NCI-H1436 treated with DMSO at 0.1 percent for 48 hours (cell line): ENCODE measurements at regions not wholly inside any gene's neighbourhood (a gene's known extent, or its start where the extent isn't known, plus 50 kb on each side); places are given as distances from the start of the nearest gene placed in this dataset.

ENCODE experiments used
- DNase-seq: peaks from one replicate; lab custom pipeline; 2025; lab: John Stamatoyannopoulos, UW

DNA sequence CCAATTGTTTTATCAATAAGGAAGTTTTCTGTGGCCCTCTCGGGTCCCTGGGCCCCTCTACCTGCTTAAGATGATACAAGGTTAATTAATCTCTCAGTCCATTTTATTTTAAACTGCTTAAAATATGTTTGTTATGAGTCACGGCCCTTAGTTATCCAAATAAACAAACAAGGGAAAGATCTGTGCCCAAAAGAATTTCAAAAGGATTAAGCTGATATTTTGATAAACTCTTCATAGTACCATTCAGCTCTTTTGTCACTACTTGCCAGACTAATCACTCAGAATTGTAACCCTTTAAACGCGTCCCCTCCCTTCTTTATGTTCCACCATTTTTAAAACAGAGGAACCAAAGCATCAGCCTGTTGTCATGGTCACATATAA, 144.7 kb upstream of the STK17B start:
- DNase-seq = no peak

DNA sequence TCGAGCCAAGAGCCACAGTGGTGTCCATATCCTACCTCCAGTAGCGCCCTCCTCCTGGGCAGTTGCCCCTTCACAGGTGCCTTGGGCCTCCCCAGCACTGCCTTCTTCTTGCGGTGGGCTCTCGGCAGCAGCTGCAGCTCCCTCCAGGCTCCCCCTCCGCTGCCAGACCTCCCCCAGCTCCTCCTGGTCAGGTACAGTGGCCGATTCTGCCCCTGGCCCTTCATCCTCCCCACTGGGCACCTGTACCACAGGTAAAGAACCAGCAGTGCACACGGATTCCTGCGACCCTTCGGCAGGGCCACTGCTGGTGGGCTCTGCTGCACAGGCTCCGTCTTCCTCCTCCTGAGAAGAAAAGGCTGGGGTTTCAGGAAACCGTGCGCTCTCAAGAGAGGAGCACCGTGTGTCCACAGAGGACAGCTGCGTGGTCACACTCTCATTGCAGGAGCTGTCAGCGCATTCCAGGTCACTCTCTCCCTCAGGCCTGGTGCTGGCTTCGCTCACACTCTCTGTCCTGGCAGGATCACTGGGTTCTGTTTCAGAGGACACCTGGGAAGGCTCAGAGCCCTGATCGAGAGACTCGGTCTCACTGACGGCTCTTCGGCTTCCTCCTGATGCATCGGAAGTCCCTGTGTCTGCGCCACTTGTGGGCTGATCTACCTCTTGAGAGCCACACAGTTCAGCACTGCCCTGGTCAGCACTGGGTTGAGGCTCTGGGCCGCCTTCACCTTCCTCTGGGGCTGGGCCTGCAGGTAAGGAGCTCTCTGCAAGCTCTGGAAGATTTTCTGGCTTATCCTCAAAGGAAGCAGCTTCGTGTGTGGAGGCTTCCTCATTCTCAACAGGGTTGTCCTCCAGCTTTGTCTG, 147.4 kb upstream of the STK17B start:
- no peak for DNase-seq

DNA sequence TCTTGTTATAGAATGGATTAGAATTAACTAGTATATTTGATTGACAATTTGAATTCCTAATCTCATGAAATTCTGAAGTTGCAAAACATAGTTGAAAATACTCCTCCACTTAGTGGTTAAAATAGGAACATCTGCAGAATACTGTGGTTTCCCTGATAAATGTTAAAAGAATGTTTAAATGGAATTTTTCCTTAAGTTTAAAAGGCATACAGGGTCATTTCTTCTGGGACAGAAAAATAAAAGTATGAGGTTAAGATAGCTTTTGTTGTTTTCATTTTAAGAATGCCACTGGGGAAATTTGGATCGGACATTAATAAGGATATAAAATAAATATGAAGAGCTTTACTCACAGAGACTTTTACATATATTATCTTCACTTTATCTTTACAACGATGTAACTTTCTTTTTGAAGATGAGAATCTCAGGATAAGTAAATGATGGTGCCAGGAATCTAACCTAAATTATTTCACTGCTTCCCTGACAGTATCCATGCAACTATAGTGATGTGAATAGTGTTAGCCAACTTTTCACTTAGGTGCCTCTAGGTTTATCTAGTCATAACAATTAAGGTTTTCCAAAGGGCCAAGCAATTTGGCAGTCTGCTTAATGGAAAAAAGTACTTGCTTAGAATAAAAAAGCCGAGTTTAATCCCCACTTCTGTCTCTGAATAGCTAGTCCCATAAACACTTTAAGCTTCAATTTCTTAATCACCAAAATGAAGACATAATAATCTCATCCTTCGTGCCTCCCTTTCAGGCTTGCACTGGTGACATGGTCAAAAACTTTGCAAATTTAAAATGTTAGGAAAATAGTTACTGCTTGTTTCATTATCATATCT, 151.8 kb upstream of the STK17B start:
- no peak for DNase-seq

DNA sequence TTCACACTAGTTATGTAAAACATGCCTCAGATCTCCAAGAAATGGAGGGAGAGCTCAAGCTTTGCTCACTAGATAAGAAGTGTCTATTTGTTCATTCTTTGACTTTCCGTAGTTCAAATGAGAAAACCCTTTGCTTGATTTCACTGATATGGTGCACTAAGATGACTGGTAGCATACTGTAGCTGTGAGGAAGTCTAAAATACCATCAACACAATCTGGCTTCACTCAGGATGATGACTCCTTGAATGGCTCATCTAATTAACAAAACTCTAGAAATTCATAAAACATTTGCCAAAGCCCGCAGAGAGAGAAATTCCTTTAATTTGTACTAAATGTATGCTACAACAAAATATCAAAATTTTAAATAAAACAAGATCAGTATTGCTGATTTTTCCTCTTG, 152.8 kb upstream of the STK17B start:
- no peak for DNase-seq

DNA sequence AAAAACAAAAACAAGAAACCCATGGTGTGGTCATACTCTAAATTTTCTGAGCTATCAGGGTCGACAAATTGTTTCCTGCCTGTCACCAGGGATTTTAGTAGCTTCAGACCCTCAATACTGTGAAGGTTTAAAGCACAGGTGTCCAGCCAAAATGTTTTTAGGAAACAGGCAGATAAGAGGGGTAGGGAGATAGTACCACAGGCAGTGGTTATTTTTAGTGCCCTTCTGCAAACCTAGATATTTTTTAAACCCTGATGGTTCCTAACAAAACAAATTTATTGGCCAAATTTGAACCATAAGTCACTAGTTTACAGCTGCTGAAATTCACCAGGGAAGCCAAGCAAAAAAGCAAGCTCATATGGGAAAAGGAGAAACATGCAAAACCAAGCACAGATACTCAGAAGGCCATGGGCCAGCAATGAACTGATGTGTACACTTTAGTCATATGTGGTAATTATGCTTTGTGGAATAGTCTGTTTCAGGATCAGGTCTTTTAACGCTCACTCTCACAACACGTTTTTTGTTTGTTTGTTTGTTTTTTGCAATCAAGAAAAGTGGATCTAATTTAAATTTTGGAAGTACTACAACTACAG, 156.8 kb upstream of the STK17B start:
- no peak for DNase-seq

DNA sequence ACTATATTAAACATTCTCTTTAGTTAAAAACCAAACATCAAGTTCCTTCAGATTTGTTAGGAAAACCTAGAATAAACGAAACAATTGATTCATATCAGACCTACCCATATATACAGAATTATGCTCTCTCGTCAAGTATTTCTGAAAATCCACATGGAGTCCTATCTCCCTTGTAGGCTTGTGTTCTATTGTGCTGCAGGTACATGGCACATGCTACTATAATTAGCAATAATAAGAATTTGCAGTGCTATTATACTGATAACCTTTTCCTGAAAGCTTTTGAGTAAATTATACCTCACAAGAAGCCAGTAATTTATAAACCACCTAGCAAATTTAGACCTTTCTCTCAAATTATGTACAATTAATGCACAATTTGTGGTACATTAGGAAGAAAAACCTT, 158.6 kb upstream of the STK17B start:
- peak; percentile 38 for DNase-seq

DNA sequence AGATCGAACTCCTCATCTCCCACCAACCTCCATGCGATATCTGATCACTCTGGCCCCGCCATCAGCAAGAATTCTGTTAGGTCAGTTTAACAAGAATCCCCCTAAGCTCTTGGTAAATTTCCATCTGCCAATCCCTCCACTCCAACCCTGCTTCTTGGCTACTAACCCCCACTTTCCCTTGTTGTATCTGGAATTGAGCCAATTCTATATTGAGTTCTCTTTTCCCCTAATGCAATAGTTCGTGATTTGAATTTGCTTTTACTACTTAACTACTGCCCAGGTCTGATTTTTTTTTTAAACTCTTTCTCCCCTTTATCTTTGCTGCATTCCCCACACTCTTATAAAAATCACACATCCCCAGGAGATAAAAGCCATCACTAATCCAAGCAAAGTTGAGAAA, 159.3 kb upstream of the STK17B start:
- DNase-seq = no peak

DNA sequence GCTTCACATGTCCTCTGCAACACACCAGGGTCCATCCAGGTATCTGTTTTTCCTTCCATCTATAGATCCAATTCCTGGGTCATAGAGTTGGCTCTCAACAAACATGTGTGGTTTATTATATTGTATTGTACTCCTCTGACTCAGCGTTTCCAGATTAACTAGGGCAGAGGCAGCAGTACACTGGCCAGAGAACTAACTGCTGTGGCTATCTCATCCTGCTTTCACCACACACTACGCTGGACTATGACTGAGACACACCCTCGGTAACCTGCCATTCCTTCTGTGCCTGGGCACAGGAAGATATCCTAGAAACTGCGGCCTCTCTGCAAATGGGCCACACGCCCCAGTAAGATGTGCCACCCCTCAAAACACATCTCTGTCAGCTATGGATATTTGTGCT, 159.8 kb upstream of the STK17B start:
- DNase-seq = no peak

DNA sequence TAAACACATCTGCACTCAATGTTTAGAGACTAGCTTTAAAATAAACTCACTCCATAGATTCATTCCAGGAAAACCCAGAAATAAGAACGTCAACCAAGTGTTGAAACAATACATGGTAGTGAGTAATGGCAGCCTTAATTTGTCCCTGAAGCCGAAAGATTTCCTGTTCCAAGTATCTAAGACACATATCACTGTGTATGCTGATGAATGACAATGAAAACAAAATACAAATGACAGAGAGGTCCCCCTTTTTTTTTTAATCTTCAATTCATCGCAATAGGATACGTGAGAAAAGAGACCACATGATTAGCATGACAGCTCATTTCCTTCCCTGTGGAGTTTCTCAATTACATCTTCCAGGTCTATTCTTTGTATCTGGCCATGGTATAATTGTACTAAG, 160.5 kb upstream of the STK17B start:
- no peak for DNase-seq

DNA sequence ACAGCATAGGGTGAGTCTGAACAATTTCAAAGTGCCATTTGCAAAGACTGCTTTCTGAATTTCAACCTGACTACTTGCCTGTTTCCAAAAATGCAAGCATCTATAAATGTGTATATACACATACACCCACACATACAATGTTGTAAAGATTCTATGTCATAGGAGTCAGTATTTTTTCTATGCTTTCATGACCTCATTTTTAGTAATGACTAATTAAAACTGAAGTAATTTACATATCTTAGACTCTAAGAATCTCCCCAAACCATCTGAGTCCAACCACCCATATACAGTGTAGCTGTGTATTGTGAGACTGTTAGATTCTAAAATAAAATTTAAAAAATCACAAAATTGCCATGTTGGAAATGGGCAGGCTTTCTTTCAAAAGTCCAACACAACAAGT, 162.0 kb upstream of the STK17B start:
- DNase-seq = no peak

DNA sequence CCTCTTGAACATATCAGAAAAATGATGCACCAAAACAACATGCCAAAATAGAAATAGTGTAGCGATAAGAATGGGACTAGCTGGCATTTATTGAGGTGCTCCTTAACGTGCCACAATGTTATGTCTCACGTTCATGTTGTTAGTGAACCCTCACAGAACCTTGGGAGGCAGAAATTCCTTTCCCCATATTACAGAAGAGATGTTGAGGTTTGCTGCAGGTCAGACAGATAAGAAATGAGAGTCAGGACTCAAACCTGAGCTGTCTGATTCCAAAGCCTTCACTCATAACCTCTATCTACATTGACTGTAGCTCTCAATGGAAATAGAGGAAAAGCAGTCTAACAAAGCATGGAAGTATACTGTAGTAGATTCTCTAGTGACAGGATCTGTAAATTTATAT, 163.3 kb upstream of the STK17B start:
- DNase-seq = no peak

DNA sequence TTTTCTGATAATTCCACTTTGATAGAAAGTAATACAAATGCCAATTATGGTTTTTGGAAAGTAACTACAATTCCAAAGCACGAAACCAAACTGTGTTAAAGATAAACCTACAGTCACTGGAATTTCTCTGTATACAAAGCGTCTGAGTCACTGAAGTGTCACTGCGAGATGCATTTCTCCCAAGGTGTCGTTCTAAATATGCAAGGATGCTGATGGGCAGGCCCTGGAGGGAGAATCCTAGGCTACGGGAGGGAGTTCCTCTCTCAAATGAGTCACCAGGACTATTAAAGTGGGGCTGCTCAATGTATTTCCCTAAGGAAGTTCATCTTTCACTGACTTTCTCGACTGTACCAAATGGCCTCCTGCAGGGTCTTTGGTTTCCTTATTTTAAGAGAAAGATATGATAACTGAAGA, 163.8 kb upstream of the STK17B start:
- no peak for DNase-seq

DNA sequence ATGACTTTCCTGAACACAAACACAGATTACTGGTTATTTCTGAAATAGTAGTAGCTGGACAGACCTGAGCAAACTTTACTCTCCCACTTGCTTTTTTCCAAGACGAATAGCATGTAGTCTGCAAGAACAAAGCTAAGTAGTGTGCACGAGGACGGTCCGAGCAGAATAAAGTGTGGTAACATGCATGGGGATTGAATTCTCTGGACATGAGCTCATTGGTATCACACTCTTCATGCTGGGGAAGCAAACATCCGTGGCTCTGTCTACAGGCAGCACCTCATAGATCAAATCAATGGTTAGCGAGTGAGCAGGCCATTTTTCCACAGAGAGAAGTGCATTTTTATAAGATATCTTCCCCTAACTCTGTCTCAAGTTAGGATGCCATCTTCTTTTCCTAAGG, 164.8 kb upstream of the STK17B start:
- DNase-seq = no peak

DNA sequence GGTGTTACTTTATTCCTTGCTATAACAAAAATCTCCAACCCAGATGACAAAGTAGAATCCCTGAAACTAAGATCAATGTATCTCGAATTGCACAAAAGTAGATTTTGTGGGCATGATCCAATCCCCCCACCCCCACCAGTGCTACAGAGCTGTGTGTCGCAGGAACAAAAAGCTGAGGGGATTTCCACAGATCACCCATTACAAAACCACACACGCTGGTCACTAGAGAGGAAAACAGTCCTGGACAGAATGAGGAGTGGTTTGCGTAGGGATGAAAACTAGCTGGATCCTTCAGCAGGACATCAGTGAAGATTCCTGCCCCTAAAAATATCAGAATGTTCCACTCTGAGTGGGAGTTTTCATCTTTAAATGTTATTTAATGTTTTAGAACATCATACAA, 165.3 kb upstream of the STK17B start:
- no peak for DNase-seq

DNA sequence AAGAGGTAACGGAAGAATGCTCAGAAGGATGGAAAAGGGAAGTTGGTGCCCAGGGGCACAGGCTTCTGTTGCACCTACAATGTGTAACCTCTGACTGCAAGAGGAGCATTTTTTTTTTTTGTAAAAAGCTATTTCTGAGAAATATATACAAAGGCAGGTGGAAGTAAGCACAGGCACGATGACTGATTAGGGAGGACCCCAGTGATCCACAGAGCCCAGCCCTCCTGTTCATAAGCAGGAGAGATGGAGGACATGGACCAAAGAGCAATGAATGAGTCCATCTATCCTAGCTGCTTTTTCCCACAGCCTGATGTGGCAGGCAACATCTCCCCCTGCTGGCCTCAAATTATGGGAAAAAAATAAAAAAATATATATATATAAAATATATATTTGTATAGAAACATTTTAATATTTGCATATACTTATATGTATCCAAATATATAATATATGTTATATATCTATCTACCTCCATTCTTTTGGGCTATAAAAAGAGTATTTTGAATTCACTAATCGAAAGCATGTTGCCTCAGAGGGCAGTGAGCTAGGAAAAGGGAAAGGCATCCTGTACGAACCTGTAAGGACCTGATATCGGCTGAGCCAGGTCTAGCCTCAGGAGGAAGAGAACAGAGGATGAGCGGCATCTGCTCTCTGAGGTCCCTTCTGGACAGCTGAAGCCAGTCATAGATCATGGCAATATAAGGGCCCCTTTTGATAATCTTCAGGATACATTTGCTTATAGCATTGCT, 166.0 kb upstream of the STK17B start:
- DNase-seq = no peak

DNA sequence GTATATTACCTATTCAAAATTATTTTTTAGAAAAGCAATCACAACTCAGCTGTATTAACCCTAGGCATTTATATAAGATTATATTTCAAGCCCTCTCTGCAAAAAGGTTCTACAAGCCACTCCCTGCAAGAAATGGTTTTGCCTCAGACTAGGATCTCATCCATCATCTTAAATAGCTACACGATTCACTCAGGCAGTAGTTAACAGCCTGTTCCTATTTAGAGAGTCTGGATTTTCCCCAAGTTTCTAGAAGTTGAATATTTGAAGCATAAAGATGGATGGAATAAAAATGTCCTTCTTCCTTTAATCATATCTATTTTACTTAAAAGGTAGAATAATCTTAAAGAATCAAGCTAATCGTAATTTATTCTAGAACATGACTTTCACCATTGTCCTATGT, 167.1 kb upstream of the STK17B start:
- DNase-seq = no peak

DNA sequence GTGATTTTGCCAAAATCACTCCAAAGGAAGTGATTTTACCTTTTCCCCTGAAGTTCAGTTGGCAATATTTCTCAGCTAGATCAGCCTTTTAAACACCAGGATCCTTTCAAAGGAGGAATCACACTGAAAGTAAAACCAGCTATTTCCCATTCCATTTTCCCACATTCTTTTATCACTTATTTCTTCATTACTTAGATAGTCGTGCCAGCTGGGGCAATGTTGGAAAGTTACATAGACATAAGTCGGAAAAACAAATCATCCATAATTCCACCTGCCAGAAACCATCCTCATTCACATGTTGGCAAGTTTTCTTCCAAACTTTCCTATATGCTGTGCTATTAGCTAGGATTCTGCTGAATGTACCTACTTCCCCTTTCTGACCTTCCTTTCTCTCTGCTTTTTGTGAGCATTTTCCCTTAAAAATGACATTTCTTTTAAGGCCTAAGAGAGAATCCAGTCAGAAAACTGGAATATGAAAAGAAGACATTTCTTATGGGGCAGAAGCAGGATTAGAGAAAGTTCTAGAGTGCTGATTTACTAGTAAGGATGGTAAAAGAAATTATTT, 170.0 kb upstream of the STK17B start:
- DNase-seq = no peak

DNA sequence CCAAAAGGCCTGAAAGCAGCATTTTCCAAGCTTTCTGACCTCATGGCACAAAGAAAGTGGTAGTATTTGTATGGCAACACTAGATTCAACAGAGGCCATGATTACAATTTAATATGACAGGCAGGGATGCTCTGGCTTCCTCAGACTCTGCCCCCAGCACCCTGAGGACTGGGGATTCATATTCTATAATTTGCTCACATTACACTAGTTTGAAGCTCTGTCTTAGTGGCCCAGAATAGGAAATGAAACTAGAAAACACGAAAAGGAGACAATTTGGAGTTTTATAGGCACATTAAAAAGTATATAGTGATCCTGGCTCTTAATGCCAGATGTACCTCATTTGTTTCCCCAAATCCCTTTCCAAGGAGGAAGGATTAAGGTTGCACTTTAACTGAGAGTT, 173.0 kb upstream of the STK17B start:
- no peak for DNase-seq

DNA sequence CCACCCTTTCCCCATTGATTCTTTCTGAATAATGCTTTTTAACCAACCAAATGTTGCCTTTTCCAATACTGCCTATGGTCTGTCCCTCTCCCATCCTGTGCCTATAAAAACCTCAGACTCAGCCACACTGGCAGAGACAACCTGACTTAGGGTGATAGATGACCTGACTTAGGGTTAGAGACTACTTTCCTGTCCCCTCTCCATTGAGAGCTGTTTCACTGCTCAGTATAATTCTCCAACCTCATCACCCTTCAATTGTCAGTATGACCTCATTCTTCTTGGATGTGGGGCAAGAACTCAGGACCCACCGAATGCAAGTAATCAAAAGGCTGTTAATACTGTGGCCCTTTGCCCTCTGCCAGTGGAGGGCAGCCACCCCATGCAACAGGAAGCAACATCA, 182.3 kb upstream of the STK17B start:
- no peak for DNase-seq

DNA sequence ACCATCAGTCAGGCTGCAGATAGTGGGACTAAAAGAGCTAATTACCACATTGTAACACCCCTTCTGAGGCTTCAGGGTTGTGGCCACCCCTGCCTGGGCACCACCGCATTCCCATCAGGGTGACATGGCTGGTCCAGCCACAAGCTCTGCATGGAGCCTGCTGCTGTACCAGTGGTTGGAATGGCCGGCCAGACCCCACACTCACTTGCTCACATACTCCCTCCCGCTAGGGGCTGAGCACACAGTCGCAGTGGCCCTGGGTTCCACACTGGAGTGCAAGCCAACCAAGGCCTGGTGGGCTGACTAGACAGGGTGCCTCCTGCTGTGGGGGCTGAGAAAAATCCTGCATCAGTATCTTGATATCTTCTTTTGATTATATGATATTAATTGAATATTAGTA, 182.8 kb upstream of the STK17B start:
- DNase-seq = no peak

DNA sequence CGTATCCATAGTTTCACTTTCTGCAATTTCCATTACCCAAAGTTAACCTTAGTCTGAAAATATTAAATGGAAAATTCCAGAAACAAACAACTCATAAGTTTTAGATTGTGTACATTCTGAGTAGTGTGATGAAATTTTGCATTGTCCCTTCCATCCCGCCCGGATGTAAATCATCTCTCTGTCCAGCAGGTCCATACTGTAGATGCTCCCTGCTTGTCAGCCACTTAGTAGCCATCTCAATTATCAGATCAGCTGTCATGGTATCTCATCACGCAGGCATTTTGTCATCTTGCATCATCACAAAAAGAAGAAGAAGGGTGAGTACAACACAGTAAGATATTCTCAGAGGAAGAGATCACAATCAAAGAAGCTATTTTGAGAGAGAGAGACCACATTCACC, 185.0 kb upstream of the STK17B start:
- no peak for DNase-seq

DNA sequence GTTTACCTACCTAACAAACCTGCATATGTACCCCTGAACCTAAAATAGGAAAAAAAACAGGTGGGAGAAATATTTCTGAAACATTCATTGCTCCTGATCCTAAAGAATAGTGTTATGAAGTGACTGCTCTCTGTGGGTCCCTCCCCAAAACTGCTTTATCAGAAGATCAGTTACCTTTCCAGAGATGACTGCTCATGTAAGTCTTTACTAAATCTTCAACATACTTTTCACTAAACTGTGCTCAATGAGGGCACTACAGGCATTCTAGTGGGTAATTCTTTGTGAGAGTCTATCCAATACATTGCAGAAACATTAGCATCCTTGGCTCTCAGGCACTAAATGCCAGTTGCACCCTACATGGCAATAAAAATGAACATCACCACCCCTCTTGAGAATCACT, 189.3 kb upstream of the STK17B start:
- DNase-seq = no peak
